Neutrophil (primary cell): ENCODE measurements at regions not wholly inside any gene's neighbourhood (a gene's known extent, or its start where the extent isn't known, plus 50 kb on each side); places are given as distances from the start of the nearest gene placed in this dataset.

Experiments used
- H3K27ac ChIP-seq: fragments of 200-600 bp; sonication (generic); 2 replicates; pipeline ENCODE4 v1.5.1; 2016; ENCODE audit warnings: mild to moderate bottlenecking, moderate library complexity
- H3K27me3 ChIP-seq: fragments of 200-600 bp; sonication (generic); 2 replicates; pipeline ENCODE4 v1.6.0; 2016; ENCODE audit warnings: mild to moderate bottlenecking
- H3K36me3 ChIP-seq: fragments of 200-600 bp; sonication (generic); 2 replicates; pipeline ENCODE4 v1.5.1; 2017
- H3K4me1 ChIP-seq, 2 experiments: fragments of 200-600 bp in 1 of 2; sonication (generic) in 1 of 2; 1 replicate in 1 of 2; 2 replicates in 1 of 2; pipeline versions ENCODE4 v1.5.1 to v1.6.1; 2013 to 2016; ENCODE audit warnings: low read depth in 1 of 2, low read length in 1 of 2, mild to moderate bottlenecking in 1 of 2, moderate library complexity in 1 of 2; ENCODE audit not compliant: control insufficient read depth in 1 of 2, insufficient read depth in 1 of 2
- H3K4me3 ChIP-seq, 2 experiments: fragments of 200-600 bp in 1 of 2; sonication (generic) in 1 of 2; 1 replicate in 1 of 2; 2 replicates in 1 of 2; pipeline ENCODE4 v1.5.1; 2013 to 2016; ENCODE audit warnings: low read depth in 1 of 2, low read length in 1 of 2, mild to moderate bottlenecking in 1 of 2, moderate library complexity in 1 of 2
- H3K9me3 ChIP-seq: fragments of 200-600 bp; sonication (generic); 2 replicates; pipeline ENCODE4 v1.5.1; 2016
- CTCF ChIP-seq: fragments of 200-600 bp; sonication (generic); IDR thresholded peaks from 2 replicates; pipeline ENCODE4 v1.5.1; 2016; ENCODE audit warnings: antibody characterized with exemption

- H3K36me3 ChIP-seq: no peaks in the 10 kb centered on the region
- H3K9me3 ChIP-seq: no peaks in the 10 kb centered on the region
- no peaks in the 10 kb centered on the region for H3K4me1 ChIP-seq
- TF ChIP-seq CTCF: no peak
- H3K27ac ChIP-seq: no peak overlapping the region
- no peak overlapping the region for H3K4me3 ChIP-seq
- no peaks in the 10 kb centered on the region for H3K27me3 ChIP-seq
Measured at GRCh38 chr11:15737320-15737719, 619.0 kb downstream of the SOX6 start.

GRCh38 chr11:15738931-15739330 lies 617.4 kb downstream of the SOX6 start:
- Histone ChIP-seq H3K27me3 (no peaks in the 10 kb centered on the region), H3K36me3 (no peaks in the 10 kb centered on the region), H3K27ac (no peak overlapping the region), H3K4me1 (no peaks in the 10 kb centered on the region), H3K9me3 (no peaks in the 10 kb centered on the region), H3K4me3 (no peak overlapping the region)
- TF ChIP-seq CTCF: no peak

- no peak overlapping the region for H3K4me3 ChIP-seq
- no peak for TF ChIP-seq CTCF
- no peaks in the 10 kb centered on the region for H3K9me3 ChIP-seq
- no peaks in the 10 kb centered on the region for H3K36me3 ChIP-seq
- no peaks in the 10 kb centered on the region for H3K27me3 ChIP-seq
- no peaks in the 10 kb centered on the region for H3K4me1 ChIP-seq
- H3K27ac ChIP-seq: no peak overlapping the region
Measured at GRCh38 chr11:15742626-15743519, 613.5 kb downstream of the SOX6 start.

- no peak overlapping the region for H3K27ac ChIP-seq
Measured at GRCh38 chr11:15744693-15745092, 611.7 kb downstream of the SOX6 start.

GRCh38 chr11:15745266-15745665 lies 611.1 kb downstream of the SOX6 start:
- no peaks in the 10 kb centered on the region for H3K9me3 ChIP-seq
- no peak overlapping the region for H3K27ac ChIP-seq
- no peaks in the 10 kb centered on the region for H3K4me1 ChIP-seq
- no peaks in the 10 kb centered on the region for H3K27me3 ChIP-seq
- no peak for TF ChIP-seq CTCF
- H3K36me3 ChIP-seq: no peaks in the 10 kb centered on the region
- H3K4me3 ChIP-seq: no peak overlapping the region

More at GRCh38 chr11:15744693-15745092, 611.7 kb downstream of the SOX6 start:
- Histone ChIP-seq H3K4me1 (no peaks in the 10 kb centered on the region), H3K4me3 (no peak overlapping the region), H3K9me3 (no peaks in the 10 kb centered on the region), H3K27me3 (no peaks in the 10 kb centered on the region), H3K36me3 (no peaks in the 10 kb centered on the region)
- TF ChIP-seq CTCF: no peak
